Neuron (in vitro differentiated cells): ENCODE measurements at regions not wholly inside any gene's neighbourhood (a gene's known extent, or its start where the extent isn't known, plus 50 kb on each side); places are given as distances from the start of the nearest gene placed in this dataset.
"Not testable (repeated sequence)": the region's sequence is repeated elsewhere in the genome, so short reads cannot be mapped to it uniquely, and the experiment has no call there.

ENCODE experiments used
- H2AFZ ChIP-seq: one replicate; pipeline ENCODE4 v1.6.1; 2013; ENCODE audit warnings: low read depth, mild to moderate bottlenecking, inconsistent platforms, low read length, moderate library complexity
- H3K27me3 ChIP-seq: one replicate; pipeline ENCODE4 v1.6.1; 2013; ENCODE audit warnings: low read length; ENCODE audit not compliant: insufficient read depth
- H3K36me3 ChIP-seq: one replicate; pipeline ENCODE4 v1.6.1; 2013; ENCODE audit warnings: low read length; ENCODE audit not compliant: insufficient read depth
- H3K4me1 ChIP-seq: one replicate; pipeline ENCODE4 v1.6.1; 2013; ENCODE audit warnings: low read length; ENCODE audit not compliant: insufficient read depth
- H3K4me3 ChIP-seq: 2 replicates; pipeline ENCODE4 v1.5.1; 2013; ENCODE audit warnings: mild to moderate bottlenecking, low read length, moderate library complexity
- H3K9me3 ChIP-seq: one replicate; pipeline ENCODE4 v1.6.1; 2013; ENCODE audit warnings: low read length

GRCh38 chr9:75457474-75458011 is 369.2 kb downstream of the OSTF1 start:
- Histone ChIP-seq H3K27me3 (no peaks in the 10 kb centered on the region), H2AFZ (no peak overlapping the region), H3K4me1 (no peaks in the 10 kb centered on the region), H3K36me3 (no peaks in the 10 kb centered on the region), H3K4me3 (no peak overlapping the region), H3K9me3 (no peaks in the 10 kb centered on the region)

- H3K9me3 ChIP-seq, H2AFZ ChIP-seq, H3K4me1 ChIP-seq, H3K36me3 ChIP-seq, H3K4me3 ChIP-seq, H3K27me3 ChIP-seq: not testable (repeated sequence)
These were observed 371.0 kb downstream of the OSTF1 start for GRCh38 chr9:75459311-75459710.

GRCh38 chr9:75461183-75461582 is 372.9 kb downstream of the OSTF1 start:
- Histone ChIP-seq H3K27me3 (no peaks in the 10 kb centered on the region), H2AFZ (no peak overlapping the region), H3K9me3 (no peaks in the 10 kb centered on the region), H3K36me3 (no peaks in the 10 kb centered on the region), H3K4me1 (no peaks in the 10 kb centered on the region), H3K4me3 (no peak overlapping the region)

- Histone ChIP-seq H3K36me3 (no peaks in the 10 kb centered on the region), H3K27me3 (no peaks in the 10 kb centered on the region)
These were observed 374.6 kb downstream of the OSTF1 start for GRCh38 chr9:75462866-75463265.

GRCh38 chr9:75463871-75464270 is 375.6 kb downstream of the OSTF1 start:
- H3K27me3 ChIP-seq: no peaks in the 10 kb centered on the region
- H3K36me3 ChIP-seq: no peaks in the 10 kb centered on the region
- H3K4me1 ChIP-seq: no peaks in the 10 kb centered on the region
- no peak overlapping the region for H2AFZ ChIP-seq
- no peaks in the 10 kb centered on the region for H3K9me3 ChIP-seq
- no peak overlapping the region for H3K4me3 ChIP-seq

More at GRCh38 chr9:75462866-75463265, 374.6 kb downstream of the OSTF1 start:
- Histone ChIP-seq H3K4me1 (no peaks in the 10 kb centered on the region), H3K4me3 (no peak overlapping the region), H2AFZ (no peak overlapping the region), H3K9me3 (no peaks in the 10 kb centered on the region)

- no peak overlapping the region for H2AFZ ChIP-seq
These were observed 376.4 kb downstream of the OSTF1 start for GRCh38 chr9:75464726-75465125.

GRCh38 chr9:75467142-75467541 is 378.8 kb downstream of the OSTF1 start:
- no peaks in the 10 kb centered on the region for H3K4me1 ChIP-seq
- no peaks in the 10 kb centered on the region for H3K27me3 ChIP-seq
- H3K9me3 ChIP-seq: no peaks in the 10 kb centered on the region
- no peak overlapping the region for H3K4me3 ChIP-seq
- H2AFZ ChIP-seq: no peak overlapping the region
- no peaks in the 10 kb centered on the region for H3K36me3 ChIP-seq

More at GRCh38 chr9:75464726-75465125, 376.4 kb downstream of the OSTF1 start:
- Histone ChIP-seq H3K27me3 (no peaks in the 10 kb centered on the region), H3K9me3 (no peaks in the 10 kb centered on the region), H3K4me1 (no peaks in the 10 kb centered on the region), H3K36me3 (no peaks in the 10 kb centered on the region), H3K4me3 (no peak overlapping the region)

- Histone ChIP-seq H3K4me1 (no peaks in the 10 kb centered on the region), H3K9me3 (no peaks in the 10 kb centered on the region), H3K36me3 (no peaks in the 10 kb centered on the region), H2AFZ (no peak overlapping the region), H3K4me3 (no peak overlapping the region), H3K27me3 (no peaks in the 10 kb centered on the region)
These were observed 383.3 kb downstream of the OSTF1 start for GRCh38 chr9:75471549-75472114.

- no peak overlapping the region for H2AFZ ChIP-seq
- no peaks in the 10 kb centered on the region for H3K27me3 ChIP-seq
- no peaks in the 10 kb centered on the region for H3K9me3 ChIP-seq
- H3K4me3 ChIP-seq: no peak overlapping the region
- no peaks in the 10 kb centered on the region for H3K4me1 ChIP-seq
- H3K36me3 ChIP-seq: no peaks in the 10 kb centered on the region
These were observed 394.3 kb downstream of the OSTF1 start for GRCh38 chr9:75482566-75482965.

GRCh38 chr9:75483636-75484035 is 395.3 kb downstream of the OSTF1 start:
- no peak overlapping the region for H2AFZ ChIP-seq
- no peaks in the 10 kb centered on the region for H3K36me3 ChIP-seq
- no peaks in the 10 kb centered on the region for H3K9me3 ChIP-seq
- H3K4me3 ChIP-seq: no peak overlapping the region
- H3K27me3 ChIP-seq: no peaks in the 10 kb centered on the region
- no peaks in the 10 kb centered on the region for H3K4me1 ChIP-seq

- Histone ChIP-seq H3K4me1 (no peaks in the 10 kb centered on the region), H3K9me3 (no peaks in the 10 kb centered on the region), H3K4me3 (no peak overlapping the region), H3K36me3 (no peaks in the 10 kb centered on the region), H3K27me3 (no peaks in the 10 kb centered on the region), H2AFZ (no peak overlapping the region)
These were observed 399.8 kb downstream of the OSTF1 start for GRCh38 chr9:75487856-75488718.

- no peaks in the 10 kb centered on the region for H3K27me3 ChIP-seq
- H3K9me3 ChIP-seq: no peaks in the 10 kb centered on the region
- no peak overlapping the region for H3K4me3 ChIP-seq
- no peaks in the 10 kb centered on the region for H3K4me1 ChIP-seq
- no peaks in the 10 kb centered on the region for H3K36me3 ChIP-seq
- H2AFZ ChIP-seq: no peak overlapping the region
These were observed 400.4 kb downstream of the OSTF1 start for GRCh38 chr9:75488719-75489110.

- Histone ChIP-seq H3K4me1 (no peaks in the 10 kb centered on the region), H3K9me3 (no peaks in the 10 kb centered on the region), H3K4me3 (no peak overlapping the region), H2AFZ (no peak overlapping the region), H3K27me3 (no peaks in the 10 kb centered on the region), H3K36me3 (no peaks in the 10 kb centered on the region)
These were observed 400.1 kb upstream of the PCSK5 start for GRCh38 chr9:75490326-75490725.
